DOHH2 (cell line): ENCODE measurements at regions not wholly inside any gene's neighbourhood (a gene's known extent, or its start where the extent isn't known, plus 50 kb on each side); places are given as distances from the start of the nearest gene placed in this dataset.

Experiments used
- H3F3A ChIP-seq: fragments of 200-600 bp; sonication (generic), shearing (Covaris generic); 2 replicates; pipeline ENCODE4 v1.6.0; 2016; ENCODE audit warnings: antibody characterized with exemption, mild to moderate bottlenecking; ENCODE audit not compliant: control insufficient read depth, insufficient read depth
- H3K27ac ChIP-seq: fragments of 200-600 bp; sonication (generic); 2 replicates; pipeline ENCODE4 v1.5.1; 2014; ENCODE audit warnings: low read depth, mild to moderate bottlenecking, low read length, moderate library complexity
- H3K27me3 ChIP-seq: fragments of 200-600 bp; sonication (generic); 2 replicates; pipeline ENCODE4 v1.6.1; 2014; ENCODE audit warnings: mild to moderate bottlenecking, low read length, mixed read lengths; ENCODE audit not compliant: control insufficient read depth
- H3K36me3 ChIP-seq: fragments of 200-600 bp; sonication (generic); 2 replicates; pipeline ENCODE4 v1.6.1; 2014; ENCODE audit warnings: mild to moderate bottlenecking, low read length, moderate library complexity, mixed read lengths; ENCODE audit not compliant: control insufficient read depth
- H3K4me1 ChIP-seq: fragments of 200-600 bp; sonication (generic); 2 replicates; pipeline ENCODE4 v1.6.1; 2014; ENCODE audit warnings: mild to moderate bottlenecking, low read length, mixed read lengths; ENCODE audit not compliant: control insufficient read depth
- H3K4me2 ChIP-seq: fragments of 200-600 bp; sonication (generic); 2 replicates; pipeline ENCODE4 v1.6.0; 2014; ENCODE audit warnings: mild to moderate bottlenecking, low read length, moderate library complexity
- H3K4me3 ChIP-seq: fragments of 200-600 bp; sonication (generic); 2 replicates; pipeline ENCODE4 v1.5.1; 2014; ENCODE audit warnings: mild to moderate bottlenecking, low read length, mixed read lengths
- H3K79me2 ChIP-seq: fragments of 200-600 bp; sonication (generic); 2 replicates; pipeline ENCODE4 v1.6.1; 2014; ENCODE audit warnings: mild to moderate bottlenecking, low read length, mixed read lengths; ENCODE audit not compliant: control insufficient read depth
- H3K9me2 ChIP-seq: fragments of 200-600 bp; sonication (generic); replicated peaks from 2 replicates; pipeline ENCODE4 v1.6.1; 2014; ENCODE audit warnings: mild to moderate bottlenecking, low read length, mixed read lengths; ENCODE audit not compliant: control insufficient read depth
- H3K9me3 ChIP-seq: fragments of 200-600 bp; sonication (generic); 2 replicates; pipeline ENCODE4 v1.6.1; 2014; ENCODE audit warnings: antibody characterized with exemption, low read length, mixed read lengths; ENCODE audit not compliant: control insufficient read depth, insufficient read depth
- H4K20me1 ChIP-seq: fragments of 200-600 bp; sonication (generic); 2 replicates; pipeline ENCODE4 v1.6.0; 2014; ENCODE audit warnings: low read depth, mild to moderate bottlenecking, antibody characterized with exemption, low read length, moderate library complexity; ENCODE audit not compliant: control insufficient read depth, insufficient read depth
- CTCF ChIP-seq: fragments of 200-600 bp; sonication (generic); IDR thresholded peaks from one replicate; pipeline ENCODE4 v1.5.1; 2014; ENCODE audit warnings: antibody characterized with exemption, mild to moderate bottlenecking, low read depth, low read length; ENCODE audit not compliant: poor library complexity, severe bottlenecking
- EZH2phosphoT487 ChIP-seq: fragments of 200-600 bp; sonication (generic); IDR thresholded peaks from 2 replicates; pipeline ENCODE4 v1.6.1; 2017; ENCODE audit warnings: borderline replicate concordance, mild to moderate bottlenecking, antibody characterized with exemption, low read length, moderate library complexity, mixed read lengths

- TF ChIP-seq EZH2phosphoT487 (no peak), CTCF (no peak)
- H3K4me3 ChIP-seq: no peak overlapping the region
- no peaks in the 10 kb centered on the region for H3K36me3 ChIP-seq
- no peaks in the 10 kb centered on the region for H3K79me2 ChIP-seq
- no peak overlapping the region for H3K4me2 ChIP-seq
- no peaks in the 10 kb centered on the region for H3K9me3 ChIP-seq
- no peaks in the 10 kb centered on the region for H4K20me1 ChIP-seq
- H3K9me2 ChIP-seq: no peaks in the 10 kb centered on the region
- no peaks in the 10 kb centered on the region for H3F3A ChIP-seq
- H3K27me3 ChIP-seq: 0 out of 2 replicates have a peak, but pooled peaks cover 4% of the 10 kb centered on the region
- H3K27ac ChIP-seq: no peak overlapping the region
- no peaks in the 10 kb centered on the region for H3K4me1 ChIP-seq
These were observed 83.0 kb downstream of the RHOU start for GRCh38 chr1:228818296-228818695.

- Histone ChIP-seq H3K27ac (no peak overlapping the region), H3K4me2 (no peak overlapping the region), H3K4me3 (no peak overlapping the region), H3K27me3 (0 out of 2 replicates have a peak, but pooled peaks cover 4% of the 10 kb centered on the region), H3K9me2 (no peaks in the 10 kb centered on the region), H3K79me2 (no peaks in the 10 kb centered on the region), H3K9me3 (no peaks in the 10 kb centered on the region), H3K4me1 (no peaks in the 10 kb centered on the region), H4K20me1 (no peaks in the 10 kb centered on the region), H3K36me3 (no peaks in the 10 kb centered on the region), H3F3A (no peaks in the 10 kb centered on the region)
- TF ChIP-seq CTCF: no peak
- TF ChIP-seq EZH2phosphoT487: no peak
These were observed 83.8 kb downstream of the RHOU start for GRCh38 chr1:228818928-228819630.

- no peaks in the 10 kb centered on the region for H3F3A ChIP-seq
- H3K4me3 ChIP-seq: no peak overlapping the region
- no peaks in the 10 kb centered on the region for H3K4me1 ChIP-seq
- no peak overlapping the region for H3K27ac ChIP-seq
- H3K9me3 ChIP-seq: no peaks in the 10 kb centered on the region
- H3K79me2 ChIP-seq: no peaks in the 10 kb centered on the region
- H3K4me2 ChIP-seq: no peak overlapping the region
- TF ChIP-seq EZH2phosphoT487 (no peak), CTCF (no peak)
- H4K20me1 ChIP-seq: no peaks in the 10 kb centered on the region
- 0 out of 2 replicates have a peak, but pooled peaks cover 10% of the 10 kb centered on the region for H3K27me3 ChIP-seq
- H3K9me2 ChIP-seq: no peaks in the 10 kb centered on the region
- no peaks in the 10 kb centered on the region for H3K36me3 ChIP-seq
These were observed 86.0 kb downstream of the RHOU start for GRCh38 chr1:228821252-228821651.
